ENCODE measurements at regions not wholly inside any gene's neighbourhood (a gene's known extent, or its start where the extent isn't known, plus 50 kb on each side); places are given as distances from the start of the nearest gene placed in this dataset.

GRCh38 chr1:58380345-58380744, 166.2 kb downstream of the OMA1 start:
- intact Hi-C loops (cut with micrococcal nuclease; ENCODE audit: unreplicated experiment) (no loop called here), in situ Hi-C loops (cut with MboI) (no loop called here)
- TF ChIP-seq NFYB (IDR thresholded peaks at IDR 0.05; ENCODE audit: insufficient read depth, low read depth, low read length) (no peak), IKZF1 (conservative IDR thresholded peaks at IDR 0.05) (no peak), SMAD1 (IDR thresholded peaks at IDR 0.05; ENCODE audit: low read depth, partially characterized antibody) (no peak), ZBTB40 (IDR thresholded peaks at IDR 0.05; ENCODE audit: borderline replicate concordance) (no peak), KDM1A (IDR thresholded peaks at IDR 0.05; ENCODE audit: borderline replicate concordance) (no peak), KLF5 (IDR thresholded peaks at IDR 0.05; ENCODE audit: partially characterized antibody) (no peak), PRDM15 (CRISPR knock-in tag; IDR thresholded peaks at IDR 0.05) (no peak), RBBP5 (conservative IDR thresholded peaks at IDR 0.05) (no peak), STAT3 (IDR thresholded peaks at IDR 0.05; ENCODE audit: low read depth, low read length) (no peak)
- Histone ChIP-seq H3K79me2 (ENCODE audit: control insufficient read depth, insufficient read depth, low read length) (no peaks in the 10 kb centered on the region), H3K9ac (ENCODE audit: control insufficient read depth, insufficient read depth, low read length) (no peak overlapping the region), H3K27me3 (replicated peaks in 1 of 2; ENCODE audit: control insufficient read depth in 2 of 2, insufficient read depth in 2 of 2, low read length in 1 of 2) (no peaks in the 10 kb centered on the region), H3K36me3 (ENCODE audit: control insufficient read depth in 2 of 2, insufficient read depth in 2 of 2, low read length in 1 of 2) (no peaks in the 10 kb centered on the region), H3K27ac (ENCODE audit: control insufficient read depth, insufficient read depth) (no peak overlapping the region), H3K4me2 (ENCODE audit: control insufficient read depth, insufficient read depth) (no peak overlapping the region), H3K4me1 (ENCODE audit: control insufficient read depth, insufficient read depth, low read length) (no peaks in the 10 kb centered on the region), H3K4me3 (no peak overlapping the region), H4K20me1 (ENCODE audit: control insufficient read depth, insufficient read depth) (no peaks in the 10 kb centered on the region), H3K9me3 (replicated peaks; ENCODE audit: control insufficient read depth, insufficient read depth, low read length) (no peaks in the 10 kb centered on the region), H2AFZ (ENCODE audit: control insufficient read depth, low read depth, low read length) (no peak overlapping the region)
- no TSS peak for BruUV-seq (replicated peaks)
- SMC1A ChIA-PET (ENCODE audit: uncharacterized antibody, unreplicated experiment): no interaction called here
- DNase-seq (ENCODE audit: low read depth, low spot score) (no peak), ATAC-seq (no peak), FAIRE-seq (no peak)
- POLR2A ChIA-PET: no interaction called here
- RAD21 ChIA-PET (ENCODE audit: unreplicated experiment): no interaction called here
- WGBS (ENCODE audit: insufficient coverage, insufficient replicate concordance, low lambda C conversion rate, missing lambda C conversion rate): 32% methylated on average over 2 of the region's 2 CpGs
- CTCF ChIA-PET: no interaction called here

All from GM12878 (cell line).